CD4-positive, alpha-beta memory T cell (primary cell): ENCODE measurements at regions not wholly inside any gene's neighbourhood (a gene's known extent, or its start where the extent isn't known, plus 50 kb on each side); places are given as distances from the start of the nearest gene placed in this dataset.

Experiments
- CTCF ChIA-PET: fragments of 350-600 bp; sonication (Branson Sonifier 250); formaldehyde crosslinking; loops from one replicate; lab custom pipeline; 2021; ENCODE audit warnings: inconsistent platforms; ENCODE audit not compliant: partially characterized antibody; lab: Charles Lee
- POLR2A ChIA-PET: fragments of 350-600 bp; sonication (Branson Sonifier 250); formaldehyde crosslinking; loops from one replicate; lab custom pipeline; 2021; ENCODE audit not compliant: partially characterized antibody; lab: Charles Lee
- DNase-seq, 5 donors: peaks; one replicate each; pipeline versions ENCODE4 v3.0.0 to v3.0.0-alpha.2; 2020 to 2022; ENCODE audit warnings: mixed read lengths in 1 of 5
- H3K27ac ChIP-seq: one replicate; pipeline ENCODE4 v1.7.0; 2013; ENCODE audit warnings: low read depth, low read length
- H3K27me3 ChIP-seq: 2 replicates; pipeline ENCODE4 v1.7.0; 2013; ENCODE audit warnings: mild to moderate bottlenecking, low read length, moderate library complexity; ENCODE audit not compliant: insufficient read depth
- H3K36me3 ChIP-seq: 2 replicates; pipeline ENCODE4 v1.7.0; 2013; ENCODE audit warnings: mild to moderate bottlenecking, low read length, moderate library complexity; ENCODE audit not compliant: insufficient read depth
- H3K4me1 ChIP-seq: 2 replicates; pipeline ENCODE4 v1.7.0; 2013; ENCODE audit warnings: mild to moderate bottlenecking, low read length, moderate library complexity; ENCODE audit not compliant: insufficient read depth
- H3K4me3 ChIP-seq, 2 donors: one replicate each; pipeline ENCODE4 v1.7.0; 2013; ENCODE audit warnings: low read length in 2 of 2, mild to moderate bottlenecking in 1 of 2
- H3K9me3 ChIP-seq, 2 donors: one replicate each; pipeline ENCODE4 v1.7.0; 2013; ENCODE audit warnings: low read length in 2 of 2, control low read depth in 1 of 2; ENCODE audit not compliant: control insufficient read depth in 1 of 2
- H3K27ac Mint-ChIP-seq, 7 donors: one replicate each; pipeline ENCODE4 v1.8.0; 2020 to 2021; ENCODE audit warnings: mixed read lengths in 7 of 7, mild to moderate bottlenecking in 6 of 7, inconsistent platforms in 3 of 7, moderate library complexity in 3 of 7
- H3K27me3 Mint-ChIP-seq, 2 donors: one replicate each; pipeline ENCODE4 v1.8.0; 2020 to 2021; ENCODE audit warnings: mixed read lengths in 2 of 2
- H3K36me3 Mint-ChIP-seq, 2 donors: one replicate each; pipeline ENCODE4 v1.8.0; 2020 to 2021; ENCODE audit warnings: mixed read lengths in 2 of 2, inconsistent platforms in 1 of 2, mild to moderate bottlenecking in 1 of 2
- H3K4me1 Mint-ChIP-seq, 4 donors: one replicate each; pipeline ENCODE4 v1.8.0; 2020 to 2021; ENCODE audit warnings: mixed read lengths in 4 of 4, mild to moderate bottlenecking in 1 of 4
- H3K4me3 Mint-ChIP-seq, 8 donors: one replicate each; pipeline ENCODE4 v1.8.0; 2020 to 2021; ENCODE audit warnings: mixed read lengths in 8 of 8, mild to moderate bottlenecking in 7 of 8, moderate library complexity in 6 of 8, inconsistent platforms in 3 of 8
- H3K9me3 Mint-ChIP-seq, 8 donors: one replicate each; pipeline ENCODE4 v1.8.0; 2020 to 2021; ENCODE audit warnings: mixed read lengths in 8 of 8, mild to moderate bottlenecking in 5 of 8, inconsistent platforms in 3 of 8, moderate library complexity in 1 of 8
- intact Hi-C: fragments of 100-400 bp; cut with micrococcal nuclease; formaldehyde crosslinking; loops from one replicate; pipeline ENCODE4 v1.15.1; 2023

DNA sequence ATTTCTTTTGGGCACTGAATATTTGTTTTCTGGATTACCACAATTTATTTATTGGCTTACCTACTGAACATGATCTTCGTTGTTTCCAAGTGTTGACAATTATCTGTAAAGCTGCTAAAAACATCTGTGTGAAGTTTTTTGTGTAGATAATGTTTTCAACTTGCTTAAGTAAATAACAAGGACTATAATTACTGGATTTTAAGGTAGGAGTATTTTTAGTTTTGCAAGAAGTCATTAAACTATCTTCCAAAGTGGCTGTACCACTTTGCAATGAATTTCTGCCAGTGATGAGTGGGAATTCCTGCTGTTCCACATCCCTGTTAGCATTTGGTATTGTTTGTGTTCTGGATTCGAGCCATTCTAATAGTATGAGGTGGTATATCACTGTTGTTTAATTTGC is 702.2 kb downstream of the MECOM start:
- H3K4me3 Mint-ChIP-seq: no peak overlapping the region
- H3K4me3 ChIP-seq: no peak overlapping the region
- no peak for DNase-seq
- H3K9me3 ChIP-seq: no peaks in the 10 kb centered on the region
- H3K36me3 Mint-ChIP-seq: no peaks in the 10 kb centered on the region
- no peak overlapping the region for H3K27ac Mint-ChIP-seq
- H3K4me1 Mint-ChIP-seq: no peaks in the 10 kb centered on the region
- no peaks in the 10 kb centered on the region for H3K9me3 Mint-ChIP-seq
- H3K27me3 Mint-ChIP-seq: no peaks in the 10 kb centered on the region
- POLR2A ChIA-PET: no interaction called here
- CTCF ChIA-PET: no interaction called here
- H3K4me1 ChIP-seq: no peaks in the 10 kb centered on the region
- H3K36me3 ChIP-seq: no peaks in the 10 kb centered on the region
- no peak overlapping the region for H3K27ac ChIP-seq
- intact Hi-C loops: no loop called here
- H3K27me3 ChIP-seq: no peaks in the 10 kb centered on the region

DNA sequence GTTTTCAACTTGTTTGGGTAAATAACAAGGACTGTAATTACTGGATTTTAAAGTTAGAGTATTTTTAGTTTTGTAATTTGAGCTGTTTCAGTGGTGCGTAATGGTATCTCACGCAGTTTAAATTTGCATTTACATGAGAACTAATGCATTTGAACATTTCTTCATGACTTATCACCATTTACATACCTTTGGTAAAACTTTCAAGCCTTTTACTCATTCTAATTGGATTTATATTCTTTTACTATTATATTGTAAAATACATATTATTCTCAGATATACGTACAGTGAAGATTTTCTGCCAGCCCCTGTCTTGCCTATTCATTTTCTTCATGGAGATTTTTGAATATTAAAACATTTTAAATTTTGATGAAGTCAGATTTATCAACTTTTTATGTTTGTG is 703.8 kb downstream of the MECOM start:
- H3K27me3 ChIP-seq: no peaks in the 10 kb centered on the region
- no peaks in the 10 kb centered on the region for H3K36me3 Mint-ChIP-seq
- no peaks in the 10 kb centered on the region for H3K4me1 Mint-ChIP-seq
- DNase-seq: no peak
- no peaks in the 10 kb centered on the region for H3K9me3 ChIP-seq
- no peak overlapping the region for H3K4me3 ChIP-seq
- H3K4me1 ChIP-seq: no peaks in the 10 kb centered on the region
- no peaks in the 10 kb centered on the region for H3K36me3 ChIP-seq
- ChIA-PET CTCF (no interaction called here), POLR2A (no interaction called here)
- H3K27ac Mint-ChIP-seq: no peak overlapping the region
- H3K9me3 Mint-ChIP-seq: no peaks in the 10 kb centered on the region
- H3K27ac ChIP-seq: no peak overlapping the region
- no peak overlapping the region for H3K4me3 Mint-ChIP-seq
- H3K27me3 Mint-ChIP-seq: no peaks in the 10 kb centered on the region
- intact Hi-C loops: no loop called here

DNA sequence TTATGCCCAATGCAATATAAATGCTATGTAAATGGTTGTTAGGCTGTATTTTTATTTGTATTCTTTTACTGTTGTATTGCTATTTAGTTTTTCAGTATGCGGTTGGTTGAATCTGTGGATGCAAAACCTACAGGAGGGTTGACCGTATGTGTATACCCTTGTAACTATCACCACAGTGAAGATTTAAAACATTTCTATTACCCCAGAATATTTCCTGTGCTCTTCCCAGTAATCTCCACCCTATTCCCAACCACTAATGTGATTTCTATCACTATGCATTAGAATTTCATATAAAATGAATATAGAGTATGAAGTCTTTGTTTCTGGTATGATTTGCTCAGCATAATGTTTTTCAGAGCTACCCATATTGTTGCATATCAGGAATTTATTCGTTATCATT is 705.0 kb downstream of the MECOM start:
- H3K36me3 Mint-ChIP-seq: no peaks in the 10 kb centered on the region
- intact Hi-C loops: no loop called here
- H3K9me3 ChIP-seq: no peaks in the 10 kb centered on the region
- CTCF ChIA-PET: no interaction called here
- H3K27ac ChIP-seq: no peak overlapping the region
- DNase-seq: no peak
- no peaks in the 10 kb centered on the region for H3K27me3 Mint-ChIP-seq
- H3K9me3 Mint-ChIP-seq: peaks cover 0 to 4% (median 0%) of the 10 kb centered on the region in 8 donors
- H3K27me3 ChIP-seq: no peaks in the 10 kb centered on the region
- H3K4me1 Mint-ChIP-seq: no peaks in the 10 kb centered on the region
- no peaks in the 10 kb centered on the region for H3K36me3 ChIP-seq
- H3K4me1 ChIP-seq: no peaks in the 10 kb centered on the region
- H3K4me3 ChIP-seq: no peak overlapping the region
- POLR2A ChIA-PET: no interaction called here
- H3K27ac Mint-ChIP-seq: no peak overlapping the region
- H3K4me3 Mint-ChIP-seq: no peak overlapping the region

DNA sequence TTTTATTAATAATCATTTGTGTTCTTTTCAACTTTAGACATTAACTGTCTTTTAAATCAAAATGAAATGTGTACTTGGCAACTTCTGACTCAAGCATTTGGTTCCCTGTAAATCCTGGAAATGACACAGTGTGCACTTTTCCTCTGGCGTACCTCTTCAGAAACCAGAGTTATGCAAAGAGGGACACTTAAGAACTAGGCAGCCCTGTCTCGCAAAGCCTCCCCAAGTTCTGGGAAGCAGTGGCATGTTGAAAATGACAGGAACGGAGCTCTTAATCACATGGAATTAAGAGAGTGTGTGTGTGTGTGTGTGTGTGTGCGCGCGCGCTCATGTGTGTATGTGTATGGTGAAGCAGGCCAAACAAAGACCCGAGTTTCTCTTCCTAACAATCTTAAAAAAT is 707.4 kb downstream of the MECOM start:
- no peaks in the 10 kb centered on the region for H3K36me3 ChIP-seq
- no peaks in the 10 kb centered on the region for H3K4me1 Mint-ChIP-seq
- no peak overlapping the region for H3K4me3 ChIP-seq
- H3K4me3 Mint-ChIP-seq: no peak overlapping the region
- H3K27me3 Mint-ChIP-seq: no peaks in the 10 kb centered on the region
- H3K27ac Mint-ChIP-seq: no peak overlapping the region
- H3K4me1 ChIP-seq: no peaks in the 10 kb centered on the region
- no peak for DNase-seq
- H3K27me3 ChIP-seq: no peaks in the 10 kb centered on the region
- no peaks in the 10 kb centered on the region for H3K36me3 Mint-ChIP-seq
- no peak overlapping the region for H3K27ac ChIP-seq
- H3K9me3 ChIP-seq: no peaks in the 10 kb centered on the region
- ChIA-PET CTCF (interaction anchor here (1.1 kb wide), 1 partner anchor 9 kb away, joined by 3 read pairs; no protein-coding TSS in a partner anchor), POLR2A (no interaction called here)
- intact Hi-C loops: no loop called here
- H3K9me3 Mint-ChIP-seq: peaks cover 0 to 4% (median 0%) of the 10 kb centered on the region in 8 donors

DNA sequence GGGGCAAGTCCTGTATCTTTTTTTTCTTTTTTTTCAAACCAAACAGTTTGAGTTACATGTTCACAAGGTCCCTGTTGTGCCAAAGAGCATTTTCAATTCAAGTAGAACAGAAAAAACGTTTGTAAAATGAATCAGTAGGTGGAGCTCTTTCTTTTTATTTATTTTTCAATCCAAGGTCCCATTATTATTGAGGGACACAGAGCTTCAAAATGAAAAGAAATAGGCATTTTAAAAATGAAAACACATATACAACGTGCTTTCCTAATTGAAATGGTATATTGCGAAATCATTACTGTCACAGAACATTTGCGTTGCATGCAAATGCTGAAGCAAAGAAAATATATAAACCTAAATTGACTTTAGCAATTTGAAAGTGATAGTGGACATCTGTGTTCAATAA is 711.0 kb downstream of the MECOM start:
- H3K4me3 ChIP-seq: no peak overlapping the region
- H3K9me3 Mint-ChIP-seq: peaks cover 0 to 4% (median 0%) of the 10 kb centered on the region in 8 donors
- no peak overlapping the region for H3K27ac Mint-ChIP-seq
- no peaks in the 10 kb centered on the region for H3K27me3 ChIP-seq
- no peaks in the 10 kb centered on the region for H3K4me1 ChIP-seq
- H3K36me3 ChIP-seq: no peaks in the 10 kb centered on the region
- H3K27me3 Mint-ChIP-seq: no peaks in the 10 kb centered on the region
- intact Hi-C loops: no loop called here
- no peaks in the 10 kb centered on the region for H3K4me1 Mint-ChIP-seq
- H3K36me3 Mint-ChIP-seq: no peaks in the 10 kb centered on the region
- no peak overlapping the region for H3K4me3 Mint-ChIP-seq
- H3K27ac ChIP-seq: no peak overlapping the region
- H3K9me3 ChIP-seq: no peaks in the 10 kb centered on the region
- CTCF ChIA-PET: no interaction called here
- POLR2A ChIA-PET: no interaction called here
- no peak for DNase-seq

DNA sequence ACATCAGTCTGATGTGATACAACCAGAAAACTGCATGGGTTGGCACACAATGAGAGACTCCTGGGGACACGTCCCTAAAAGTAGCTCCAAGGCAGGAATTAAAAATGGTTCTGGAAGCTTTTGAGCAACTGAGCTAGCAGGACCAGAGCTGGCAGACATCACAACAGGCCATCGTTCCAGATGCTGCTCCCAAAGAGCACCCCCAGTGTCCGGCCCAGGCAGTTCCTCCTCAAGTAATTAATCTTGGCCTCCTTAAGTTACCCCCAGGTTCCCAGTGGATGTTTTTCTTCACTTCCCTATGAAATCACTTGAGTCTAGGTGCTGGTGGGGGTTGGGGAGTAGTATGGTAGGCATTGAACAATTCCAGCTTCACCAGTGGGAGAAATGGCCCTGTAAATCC is 711.6 kb downstream of the MECOM start:
- peaks cover 0 to 4% (median 0%) of the 10 kb centered on the region in 8 donors for H3K9me3 Mint-ChIP-seq
- Histone ChIP-seq H3K27ac (no peak overlapping the region), H3K4me1 (no peaks in the 10 kb centered on the region), H3K36me3 (no peaks in the 10 kb centered on the region), H3K27me3 (no peaks in the 10 kb centered on the region), H3K4me3 (no peak overlapping the region), H3K9me3 (no peaks in the 10 kb centered on the region)
- intact Hi-C loops: no loop called here
- no peak overlapping the region for H3K27ac Mint-ChIP-seq
- H3K27me3 Mint-ChIP-seq: no peaks in the 10 kb centered on the region
- no peaks in the 10 kb centered on the region for H3K4me1 Mint-ChIP-seq
- no peaks in the 10 kb centered on the region for H3K36me3 Mint-ChIP-seq
- H3K4me3 Mint-ChIP-seq: no peak overlapping the region
- ChIA-PET POLR2A (no interaction called here), CTCF (no interaction called here)
- no peak for DNase-seq

DNA sequence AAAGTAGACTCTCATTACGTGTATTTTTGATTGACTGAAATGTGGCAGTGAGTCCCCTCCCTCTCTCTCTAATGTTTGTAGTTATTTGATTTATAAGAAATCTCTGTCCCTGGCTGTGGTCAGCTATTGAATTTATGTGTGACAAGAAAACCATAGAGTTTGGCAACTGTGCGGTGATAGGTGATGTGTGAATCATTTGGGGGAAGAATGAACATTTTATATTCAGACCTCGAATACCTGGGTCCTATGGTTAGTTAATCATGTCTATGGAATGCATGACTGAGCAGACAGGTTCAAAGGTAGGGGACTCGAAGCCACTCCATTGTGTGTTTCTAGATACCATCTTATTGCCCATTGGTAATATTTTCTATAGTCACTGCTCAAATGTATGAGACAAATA is 712.1 kb downstream of the MECOM start:
- Histone ChIP-seq H3K4me1 (no peaks in the 10 kb centered on the region), H3K27me3 (no peaks in the 10 kb centered on the region), H3K9me3 (no peaks in the 10 kb centered on the region), H3K27ac (no peak overlapping the region), H3K4me3 (no peak overlapping the region), H3K36me3 (no peaks in the 10 kb centered on the region)
- no peak overlapping the region for H3K27ac Mint-ChIP-seq
- H3K4me1 Mint-ChIP-seq: no peaks in the 10 kb centered on the region
- peaks cover 0 to 4% (median 0%) of the 10 kb centered on the region in 8 donors for H3K9me3 Mint-ChIP-seq
- no peak for DNase-seq
- H3K4me3 Mint-ChIP-seq: no peak overlapping the region
- intact Hi-C loops: no loop called here
- ChIA-PET POLR2A (no interaction called here), CTCF (no interaction called here)
- H3K36me3 Mint-ChIP-seq: no peaks in the 10 kb centered on the region
- H3K27me3 Mint-ChIP-seq: no peaks in the 10 kb centered on the region

DNA sequence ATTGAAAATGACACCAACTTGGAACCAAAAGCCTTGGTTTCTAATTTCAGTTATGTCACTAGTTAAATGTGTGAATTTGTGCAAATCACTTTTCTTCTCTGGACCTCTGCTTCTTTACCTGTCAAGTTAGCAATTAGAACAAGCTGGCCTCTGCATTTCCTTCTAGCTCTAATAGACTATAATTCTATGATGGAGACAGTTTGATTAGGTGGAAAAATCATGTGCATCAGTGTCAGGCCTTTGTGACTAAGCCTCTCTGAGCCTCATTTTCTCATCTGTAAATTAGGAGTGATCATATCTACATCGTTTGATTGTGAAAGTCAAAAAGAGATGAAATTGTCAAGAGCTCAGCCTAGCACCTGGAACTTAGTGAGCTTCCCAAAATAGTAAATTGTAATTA is 712.9 kb downstream of the MECOM start:
- no peaks in the 10 kb centered on the region for H3K27me3 ChIP-seq
- no peak for DNase-seq
- intact Hi-C loops: no loop called here
- ChIA-PET POLR2A (no interaction called here), CTCF (no interaction called here)
- H3K36me3 Mint-ChIP-seq: no peaks in the 10 kb centered on the region
- no peaks in the 10 kb centered on the region for H3K36me3 ChIP-seq
- no peaks in the 10 kb centered on the region for H3K4me1 ChIP-seq
- peaks cover 0 to 4% (median 0%) of the 10 kb centered on the region in 8 donors for H3K9me3 Mint-ChIP-seq
- no peaks in the 10 kb centered on the region for H3K9me3 ChIP-seq
- no peaks in the 10 kb centered on the region for H3K4me1 Mint-ChIP-seq
- H3K27me3 Mint-ChIP-seq: no peaks in the 10 kb centered on the region
- no peak overlapping the region for H3K4me3 Mint-ChIP-seq
- no peak overlapping the region for H3K4me3 ChIP-seq
- no peak overlapping the region for H3K27ac Mint-ChIP-seq
- no peak overlapping the region for H3K27ac ChIP-seq
